GM13976 (cell line): ENCODE measurements at regions not wholly inside any gene's neighbourhood (a gene's known extent, or its start where the extent isn't known, plus 50 kb on each side); places are given as distances from the start of the nearest gene placed in this dataset.

Source experiments
- DNase-seq: peaks from one replicate; pipeline ENCODE4 v3.0.0; 2012; ENCODE audit warnings: low spot score
- in situ Hi-C: fragments of 300-500 bp; cut with MboI; formaldehyde crosslinking; loops from one replicate; pipeline ENCODE4 v1.12.0; 2022; ENCODE audit warnings: low sequenced_read_pairs, mixed read lengths, inconsistent platforms; ENCODE audit not compliant: unreplicated experiment
- TF ChIP-seq, protein P1 (sequence below): IDR thresholded peaks from 2 replicates; pipeline ENCODE4 v1.5.1; 2012; ENCODE audit warnings: borderline replicate concordance, mild to moderate bottlenecking; ENCODE audit not compliant: insufficient read depth; ENCODE audit errors: extremely low read depth, missing control alignments, control extremely low read depth

DNA sequence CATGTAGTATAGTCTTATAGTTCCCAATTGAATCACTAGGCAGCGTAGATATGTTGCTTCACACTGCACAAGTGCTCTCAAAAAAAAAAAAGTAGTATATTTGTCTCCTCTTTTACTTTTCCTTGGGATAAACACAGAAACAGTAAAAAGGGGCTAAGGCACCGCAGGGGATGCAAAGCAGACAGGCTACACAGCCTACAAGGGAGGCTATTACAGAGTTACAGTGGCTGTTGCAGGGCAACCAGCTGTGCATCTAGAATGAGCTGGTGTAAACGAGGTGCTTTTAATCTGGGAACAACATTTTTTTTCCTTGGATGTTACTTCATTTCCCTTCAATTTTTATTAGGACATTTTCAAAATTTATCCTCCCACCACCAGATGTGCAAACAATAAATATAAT, 1934.7 kb upstream of the CELF4 start:
- DNase-seq, result no peak
- in situ Hi-C loops, result no loop called here
- TF ChIP-seq, protein P1, sequence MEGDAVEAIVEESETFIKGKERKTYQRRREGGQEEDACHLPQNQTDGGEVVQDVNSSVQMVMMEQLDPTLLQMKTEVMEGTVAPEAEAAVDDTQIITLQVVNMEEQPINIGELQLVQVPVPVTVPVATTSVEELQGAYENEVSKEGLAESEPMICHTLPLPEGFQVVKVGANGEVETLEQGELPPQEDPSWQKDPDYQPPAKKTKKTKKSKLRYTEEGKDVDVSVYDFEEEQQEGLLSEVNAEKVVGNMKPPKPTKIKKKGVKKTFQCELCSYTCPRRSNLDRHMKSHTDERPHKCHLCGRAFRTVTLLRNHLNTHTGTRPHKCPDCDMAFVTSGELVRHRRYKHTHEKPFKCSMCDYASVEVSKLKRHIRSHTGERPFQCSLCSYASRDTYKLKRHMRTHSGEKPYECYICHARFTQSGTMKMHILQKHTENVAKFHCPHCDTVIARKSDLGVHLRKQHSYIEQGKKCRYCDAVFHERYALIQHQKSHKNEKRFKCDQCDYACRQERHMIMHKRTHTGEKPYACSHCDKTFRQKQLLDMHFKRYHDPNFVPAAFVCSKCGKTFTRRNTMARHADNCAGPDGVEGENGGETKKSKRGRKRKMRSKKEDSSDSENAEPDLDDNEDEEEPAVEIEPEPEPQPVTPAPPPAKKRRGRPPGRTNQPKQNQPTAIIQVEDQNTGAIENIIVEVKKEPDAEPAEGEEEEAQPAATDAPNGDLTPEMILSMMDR, result no peak

DNA sequence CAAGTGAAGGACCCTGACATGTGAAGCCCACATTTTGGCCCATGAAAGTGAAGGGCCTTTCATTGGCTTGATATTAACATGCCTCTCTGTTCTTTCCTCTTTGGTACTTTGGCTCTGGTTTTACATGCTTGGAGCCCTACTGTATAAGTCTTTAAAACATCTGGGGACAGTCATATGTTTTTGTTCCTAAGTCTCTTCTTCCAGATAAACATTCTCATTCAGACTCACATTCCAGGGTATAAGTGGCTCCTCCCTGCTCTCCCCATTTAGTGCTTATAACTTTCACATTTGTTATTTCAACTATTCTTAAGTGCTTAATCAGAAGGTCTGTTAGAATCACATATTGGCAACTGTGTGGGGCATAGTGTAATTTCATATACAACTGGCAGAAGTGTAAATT, 1932.2 kb upstream of the CELF4 start:
- TF ChIP-seq, protein P1, result no peak
- in situ Hi-C loops, result no loop called here
- no peak for DNase-seq

DNA sequence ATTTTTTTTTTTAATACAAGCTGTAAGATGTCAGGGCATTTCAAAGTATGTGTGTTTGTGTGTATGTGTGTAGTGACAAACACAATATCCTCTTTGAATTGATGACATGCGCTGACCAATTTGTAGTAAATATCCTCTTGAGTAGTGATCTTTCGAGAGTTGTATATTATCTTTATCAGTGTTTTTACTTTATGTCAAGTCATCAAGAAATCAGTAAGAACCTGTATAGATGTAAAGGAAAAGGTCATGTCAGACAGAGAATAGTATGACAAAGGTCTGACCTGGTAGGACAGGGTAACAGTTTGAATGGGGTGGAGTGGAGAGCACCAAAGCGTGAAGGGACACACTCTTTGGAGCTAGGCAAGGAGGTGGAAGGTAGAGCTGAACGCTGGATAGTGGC, 1931.4 kb upstream of the CELF4 start:
- TF ChIP-seq, protein P1, result no peak
- in situ Hi-C loops, result no loop called here
- no peak for DNase-seq

DNA sequence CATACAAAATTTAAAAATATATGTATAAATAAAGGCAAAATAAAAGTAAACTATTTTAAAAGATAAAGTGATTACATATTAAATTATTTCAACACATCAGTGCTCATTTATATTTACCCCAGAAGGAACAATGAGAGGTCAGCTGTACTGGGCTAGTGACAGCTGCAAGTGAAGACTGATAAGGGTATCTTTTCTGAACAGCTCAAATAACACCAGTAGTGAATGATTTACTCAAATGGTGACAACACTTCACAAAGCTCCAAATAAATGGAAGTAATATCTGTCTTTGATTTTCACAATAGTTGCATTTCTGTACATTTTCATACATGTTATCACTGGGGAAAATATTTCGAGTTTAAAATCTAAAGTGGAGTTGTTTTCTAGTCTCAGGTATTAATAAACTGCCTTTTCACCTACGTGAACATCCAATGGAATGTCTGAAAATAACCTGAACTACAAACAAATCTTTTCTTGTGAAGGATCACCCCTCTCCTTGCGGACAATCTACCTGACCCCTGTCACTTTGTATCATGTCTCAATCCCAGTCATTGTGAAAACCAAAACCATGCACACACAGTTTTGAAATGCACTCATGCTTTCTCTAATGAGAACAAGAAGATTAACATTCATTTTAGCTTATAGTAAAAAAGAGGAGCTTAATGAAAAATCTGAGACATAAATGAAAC, 1928.8 kb upstream of the CELF4 start:
- DNase-seq, result no peak
- in situ Hi-C loops, result no loop called here
- TF ChIP-seq, protein P1, result no peak

DNA sequence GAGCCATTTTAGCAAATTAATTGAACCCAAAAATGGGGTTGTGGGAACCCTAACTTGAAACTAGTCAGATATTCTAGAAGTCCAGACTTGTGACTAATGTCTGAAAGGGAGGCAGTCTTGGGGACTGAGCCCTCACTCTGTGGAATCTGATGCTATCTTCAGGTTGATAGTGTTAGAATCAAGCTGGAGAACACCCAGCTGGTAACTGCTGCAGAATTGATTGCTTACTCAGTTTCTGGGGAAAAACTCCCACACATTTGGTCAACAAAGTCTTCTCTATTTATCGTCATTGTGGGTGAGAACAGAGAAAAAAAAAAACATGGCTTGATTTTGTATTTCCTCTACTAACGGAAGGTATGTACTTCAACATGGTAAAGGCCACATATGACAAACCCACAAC, 1925.8 kb upstream of the CELF4 start:
- TF ChIP-seq, protein P1, result no peak
- no peak for DNase-seq
- in situ Hi-C loops, result no loop called here

DNA sequence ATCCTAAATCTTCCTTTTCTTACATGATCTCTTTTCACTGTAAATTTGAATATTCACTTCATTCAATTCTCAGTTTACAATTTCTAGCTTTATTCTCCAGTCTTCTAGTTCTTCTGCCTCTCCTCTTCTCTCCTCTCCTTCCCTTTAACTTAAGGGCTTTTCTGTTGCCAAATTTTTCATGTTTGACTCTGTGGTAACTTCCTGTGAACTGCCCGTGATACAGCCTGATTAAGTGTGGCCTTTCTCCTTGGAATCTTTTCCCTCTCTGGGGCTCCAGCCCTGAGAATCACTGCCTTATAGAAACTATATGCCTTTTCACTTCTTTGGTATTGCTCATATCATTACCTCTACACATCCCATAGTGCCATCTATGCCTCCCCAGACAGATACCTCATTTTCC, 1923.8 kb upstream of the CELF4 start:
- in situ Hi-C loops, result no loop called here
- DNase-seq, result no peak
- TF ChIP-seq, protein P1, result no peak
